ENCODE measurements at regions not wholly inside any gene's neighbourhood (a gene's known extent, or its start where the extent isn't known, plus 50 kb on each side); places are given as distances from the start of the nearest gene placed in this dataset.

GRCh38 chr4:28360681-28361080 lies 1500.0 kb downstream of the STIM2 start:
- TF ChIP-seq CTCF (IDR thresholded peaks at IDR 0.05; ENCODE audit: partially characterized antibody, unreplicated experiment) = no peak
- no peaks in the 10 kb centered on the region for H3K27me3 Mint-ChIP-seq (ENCODE audit: unreplicated experiment)

GRCh38 chr4:28362169-28362568 lies 1501.5 kb downstream of the STIM2 start:
- H3K9me3 Mint-ChIP-seq (ENCODE audit: unreplicated experiment) = no peaks in the 10 kb centered on the region

More at GRCh38 chr4:28360681-28361080, 1500.0 kb downstream of the STIM2 start:
- DNase-seq = no peak
- H3K4me3 Mint-ChIP-seq (ENCODE audit: unreplicated experiment) = no peak overlapping the region
- no peaks in the 10 kb centered on the region for H3K36me3 Mint-ChIP-seq (ENCODE audit: unreplicated experiment)
- H3K27ac Mint-ChIP-seq (ENCODE audit: unreplicated experiment) = no peak overlapping the region
- H3K9me3 Mint-ChIP-seq (ENCODE audit: unreplicated experiment) = no peaks in the 10 kb centered on the region
- peaks cover 7% of the 10 kb centered on the region for H3K4me1 Mint-ChIP-seq (ENCODE audit: low read depth, unreplicated experiment)

GRCh38 chr4:28369499-28369898 lies 1508.9 kb downstream of the STIM2 start:
- Mint-ChIP-seq H3K27ac (ENCODE audit: unreplicated experiment) (no peak overlapping the region), H3K9me3 (ENCODE audit: unreplicated experiment) (no peaks in the 10 kb centered on the region), H3K4me3 (ENCODE audit: unreplicated experiment) (no peak overlapping the region), H3K4me1 (ENCODE audit: low read depth, unreplicated experiment) (peaks cover 2% of the 10 kb centered on the region), H3K36me3 (ENCODE audit: unreplicated experiment) (no peaks in the 10 kb centered on the region), H3K27me3 (ENCODE audit: unreplicated experiment) (no peaks in the 10 kb centered on the region)
- DNase-seq = no peak
- TF ChIP-seq CTCF (IDR thresholded peaks at IDR 0.05; ENCODE audit: partially characterized antibody, unreplicated experiment) = no peak

More at GRCh38 chr4:28362169-28362568, 1501.5 kb downstream of the STIM2 start:
- Mint-ChIP-seq H3K27me3 (ENCODE audit: unreplicated experiment) (no peaks in the 10 kb centered on the region), H3K4me1 (ENCODE audit: low read depth, unreplicated experiment) (peaks cover 5% of the 10 kb centered on the region), H3K36me3 (ENCODE audit: unreplicated experiment) (no peaks in the 10 kb centered on the region), H3K4me3 (ENCODE audit: unreplicated experiment) (no peak overlapping the region), H3K27ac (ENCODE audit: unreplicated experiment) (no peak overlapping the region)
- no peak for DNase-seq
- no peak for TF ChIP-seq CTCF (IDR thresholded peaks at IDR 0.05; ENCODE audit: partially characterized antibody, unreplicated experiment)

- Mint-ChIP-seq H3K4me3 (ENCODE audit: unreplicated experiment) (no peak overlapping the region), H3K4me1 (ENCODE audit: low read depth, unreplicated experiment) (no peaks in the 10 kb centered on the region), H3K27me3 (ENCODE audit: unreplicated experiment) (no peaks in the 10 kb centered on the region), H3K27ac (ENCODE audit: unreplicated experiment) (no peak overlapping the region), H3K36me3 (ENCODE audit: unreplicated experiment) (no peaks in the 10 kb centered on the region), H3K9me3 (ENCODE audit: unreplicated experiment) (no peaks in the 10 kb centered on the region)
- TF ChIP-seq CTCF (IDR thresholded peaks at IDR 0.05; ENCODE audit: partially characterized antibody, unreplicated experiment) = no peak
- no peak for DNase-seq
These were observed 1512.5 kb downstream of the STIM2 start for GRCh38 chr4:28373191-28373590.

- no peak for TF ChIP-seq CTCF (IDR thresholded peaks at IDR 0.05; ENCODE audit: partially characterized antibody, unreplicated experiment)
- H3K4me3 Mint-ChIP-seq (ENCODE audit: unreplicated experiment) = no peak overlapping the region
- no peaks in the 10 kb centered on the region for H3K27me3 Mint-ChIP-seq (ENCODE audit: unreplicated experiment)
- no peak overlapping the region for H3K27ac Mint-ChIP-seq (ENCODE audit: unreplicated experiment)
- H3K9me3 Mint-ChIP-seq (ENCODE audit: unreplicated experiment) = no peaks in the 10 kb centered on the region
- DNase-seq = no peak
- no peaks in the 10 kb centered on the region for H3K4me1 Mint-ChIP-seq (ENCODE audit: low read depth, unreplicated experiment)
- no peaks in the 10 kb centered on the region for H3K36me3 Mint-ChIP-seq (ENCODE audit: unreplicated experiment)
These were observed 1513.0 kb downstream of the STIM2 start for GRCh38 chr4:28373601-28374000.

All from glutamatergic neuron (in vitro differentiated cells).